Activated CD8-positive, alpha-beta T cell treated with anti-CD3 and anti-CD28 coated beads for 36 hours (primary cell): ENCODE measurements at regions not wholly inside any gene's neighbourhood (a gene's known extent, or its start where the extent isn't known, plus 50 kb on each side); places are given as distances from the start of the nearest gene placed in this dataset.

Source experiments
- ATAC-seq: fragments of 200-7000 bp; cut with Tn5 transposase; one replicate; pipeline ENCODE4 v1.10.0; 2021; ENCODE audit warnings: mild to moderate bottlenecking, moderate library complexity
- CTCF ChIA-PET: fragments of 350-600 bp; sonication (Branson Sonifier 250); formaldehyde crosslinking; loops from one replicate; lab custom pipeline; 2021; ENCODE audit warnings: antibody characterized with exemption; lab: Charles Lee
- POLR2A ChIA-PET: fragments of 350-600 bp; sonication (Branson Sonifier 250); formaldehyde crosslinking; loops from one replicate; lab custom pipeline; 2021; ENCODE audit warnings: antibody characterized with exemption; lab: Charles Lee
- DNase-seq: peaks from one replicate; pipeline ENCODE4 v3.0.0-alpha.2; 2020
- H3K27ac Mint-ChIP-seq: one replicate; pipeline ENCODE4 v1.8.0; 2021; ENCODE audit warnings: mild to moderate bottlenecking, mixed read lengths
- H3K27me3 Mint-ChIP-seq: one replicate; pipeline ENCODE4 v1.8.0; 2021; ENCODE audit warnings: mixed read lengths
- H3K36me3 Mint-ChIP-seq: one replicate; pipeline ENCODE4 v1.8.0; 2021; ENCODE audit warnings: low read depth, mixed read lengths
- H3K4me1 Mint-ChIP-seq: one replicate; pipeline ENCODE4 v1.8.0; 2021; ENCODE audit warnings: low read depth, mixed read lengths
- H3K4me3 Mint-ChIP-seq: one replicate; pipeline ENCODE4 v1.8.0; 2021; ENCODE audit warnings: mild to moderate bottlenecking, moderate library complexity, mixed read lengths
- H3K9me3 Mint-ChIP-seq: one replicate; pipeline ENCODE4 v1.8.0; 2021; ENCODE audit warnings: mixed read lengths
- CTCF ChIP-seq: fragments of 200-600 bp; IDR thresholded peaks from one replicate; pipeline ENCODE4 v1.8.0; 2022; ENCODE audit warnings: antibody characterized with exemption, mild to moderate bottlenecking
- intact Hi-C: fragments of 100-400 bp; cut with micrococcal nuclease; formaldehyde crosslinking; loops from one replicate; pipeline ENCODE4 v1.10.0; 2022

GRCh38 chr1:224521904-224522734 is 87.5 kb upstream of the WDR26 start:
- intact Hi-C loops = no loop called here
- POLR2A ChIA-PET = no interaction called here
- no peak for DNase-seq
- Mint-ChIP-seq H3K4me3 (no peak overlapping the region), H3K27me3 (no peaks in the 10 kb centered on the region), H3K4me1 (no peaks in the 10 kb centered on the region), H3K9me3 (no peaks in the 10 kb centered on the region), H3K36me3 (no peaks in the 10 kb centered on the region), H3K27ac (no peak overlapping the region)
- TF ChIP-seq CTCF = no peak
- CTCF ChIA-PET = interaction anchor here (1.6 to 3.1 kb wide), 2 partner anchors 9 to 330 kb away, joined by 6 to 18 read pairs; no protein-coding TSS in a partner anchor
- ATAC-seq = no peak

- DNase-seq (no peak), ATAC-seq (no peak)
- H3K27ac Mint-ChIP-seq = no peak overlapping the region
- H3K4me1 Mint-ChIP-seq = no peaks in the 10 kb centered on the region
- CTCF ChIA-PET = interaction anchor here (0.9 to 3.1 kb wide), 2 partner anchors 10 to 74 kb away, joined by 3 to 18 read pairs; no protein-coding TSS in a partner anchor
- TF ChIP-seq CTCF = no peak
- no peaks in the 10 kb centered on the region for H3K9me3 Mint-ChIP-seq
- no peak overlapping the region for H3K4me3 Mint-ChIP-seq
- H3K36me3 Mint-ChIP-seq = no peaks in the 10 kb centered on the region
- POLR2A ChIA-PET = interaction anchor here (1.0 kb wide), 1 partner anchor 10 kb away, joined by 3 read pairs; no protein-coding TSS in a partner anchor
- peaks cover under 1% of the 10 kb centered on the region for H3K27me3 Mint-ChIP-seq
- intact Hi-C loops = no loop called here
Observed at GRCh38 chr1:224523676-224524075, 89.1 kb upstream of the WDR26 start.

DNA sequence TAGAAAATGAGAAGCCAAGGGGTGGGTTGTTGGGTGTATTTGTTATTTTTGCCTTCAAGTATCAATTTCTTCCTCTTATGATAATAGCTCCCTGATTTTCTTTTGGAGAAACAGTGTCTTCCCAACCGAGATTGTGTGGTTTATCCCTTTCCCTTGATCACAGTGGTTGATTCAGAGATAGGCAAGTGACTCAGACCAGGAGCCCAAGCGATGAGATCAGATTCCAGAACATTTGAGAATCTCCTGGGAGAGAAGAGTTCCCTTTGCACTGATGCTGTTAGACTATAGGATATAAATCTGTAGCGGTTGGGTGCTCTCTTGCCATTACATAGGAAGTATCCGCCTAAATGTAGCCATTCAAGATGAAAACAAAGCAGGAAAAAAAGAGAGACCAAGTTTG is 90.1 kb upstream of the WDR26 start:
- Mint-ChIP-seq H3K4me3 (no peak overlapping the region), H3K4me1 (no peaks in the 10 kb centered on the region), H3K27ac (no peak overlapping the region), H3K27me3 (peaks cover 1% of the 10 kb centered on the region), H3K9me3 (no peaks in the 10 kb centered on the region), H3K36me3 (no peaks in the 10 kb centered on the region)
- ATAC-seq (no peak), DNase-seq (no peak)
- TF ChIP-seq CTCF = no peak
- ChIA-PET POLR2A (interaction anchor here (1.0 kb wide), 1 partner anchor 11 kb away, joined by 3 read pairs; no protein-coding TSS in a partner anchor), CTCF (interaction anchor here (1.9 to 2.3 kb wide), 2 partner anchors 9 to 11 kb away, joined by 6 to 18 read pairs; no protein-coding TSS in a partner anchor)
- intact Hi-C loops = no loop called here

DNA sequence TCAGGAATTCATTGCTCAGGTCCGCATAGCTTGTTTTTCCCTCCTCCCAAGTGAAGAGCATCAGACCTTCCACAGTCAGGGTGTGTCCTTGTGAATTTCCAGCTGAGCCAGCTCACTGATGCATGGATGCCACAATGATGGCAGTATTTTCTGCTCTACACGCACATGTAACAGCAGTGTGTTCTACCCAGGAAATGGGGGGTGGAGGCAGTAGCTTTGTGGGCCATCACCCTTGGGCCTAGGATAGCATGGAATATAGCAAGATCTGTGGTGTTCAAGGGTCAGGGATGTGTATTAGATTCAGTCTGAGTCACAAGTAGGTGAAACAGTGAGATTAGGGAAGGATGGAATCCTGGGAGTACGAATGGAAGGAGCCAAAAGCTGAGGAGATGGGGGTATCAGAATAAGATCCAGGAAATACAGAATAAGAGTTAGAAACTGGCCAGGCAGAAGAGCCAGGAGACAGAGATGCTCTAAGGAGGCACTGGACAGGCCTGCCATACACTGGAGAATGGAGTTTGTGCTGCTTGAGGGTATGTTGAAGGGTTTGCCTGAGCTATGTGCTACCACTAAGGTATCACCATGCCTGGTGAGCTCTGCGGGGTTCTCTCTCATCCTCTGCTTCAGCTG is 90.6 kb upstream of the CNIH3 start:
- POLR2A ChIA-PET = interaction anchor here (1.2 kb wide), 1 partner anchor 20 kb away, joined by 4 read pairs; no protein-coding TSS in a partner anchor
- TF ChIP-seq CTCF = no peak
- H3K27me3 Mint-ChIP-seq = peaks cover 1% of the 10 kb centered on the region
- DNase-seq = no peak
- H3K4me1 Mint-ChIP-seq = no peaks in the 10 kb centered on the region
- no peaks in the 10 kb centered on the region for H3K9me3 Mint-ChIP-seq
- intact Hi-C loops = no loop called here
- no peaks in the 10 kb centered on the region for H3K36me3 Mint-ChIP-seq
- CTCF ChIA-PET = interaction anchor here (0.9 to 2.3 kb wide), 5 partner anchors 10 to 397 kb away, joined by 3 to 18 read pairs (median 5); no protein-coding TSS in a partner anchor
- no peak overlapping the region for H3K4me3 Mint-ChIP-seq
- no peak for ATAC-seq
- H3K27ac Mint-ChIP-seq = no peak overlapping the region
